ENCODE measurements at regions not wholly inside any gene's neighbourhood (a gene's known extent, or its start where the extent isn't known, plus 50 kb on each side); places are given as distances from the start of the nearest gene placed in this dataset.

DNA sequence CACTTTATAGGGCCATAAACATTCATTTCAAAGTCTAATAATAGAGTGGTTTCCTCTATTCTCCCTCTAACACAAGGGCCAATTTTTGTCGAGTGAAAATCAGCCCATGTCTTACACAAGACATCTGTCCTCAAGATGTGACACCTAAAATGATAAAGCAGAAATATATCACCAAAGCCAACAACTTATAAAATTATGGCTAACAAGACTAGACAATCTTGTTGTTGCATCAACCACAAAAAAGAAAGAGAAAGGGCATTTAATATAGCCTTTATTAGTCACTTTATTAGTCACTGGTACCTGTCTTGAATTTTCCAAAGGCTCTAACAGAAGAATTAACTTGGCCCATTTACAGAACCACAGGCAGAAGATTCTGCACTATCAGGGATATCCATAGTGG lies 161.6 kb downstream of the SMIM20 start:
- TF ChIP-seq, protein P1, sequence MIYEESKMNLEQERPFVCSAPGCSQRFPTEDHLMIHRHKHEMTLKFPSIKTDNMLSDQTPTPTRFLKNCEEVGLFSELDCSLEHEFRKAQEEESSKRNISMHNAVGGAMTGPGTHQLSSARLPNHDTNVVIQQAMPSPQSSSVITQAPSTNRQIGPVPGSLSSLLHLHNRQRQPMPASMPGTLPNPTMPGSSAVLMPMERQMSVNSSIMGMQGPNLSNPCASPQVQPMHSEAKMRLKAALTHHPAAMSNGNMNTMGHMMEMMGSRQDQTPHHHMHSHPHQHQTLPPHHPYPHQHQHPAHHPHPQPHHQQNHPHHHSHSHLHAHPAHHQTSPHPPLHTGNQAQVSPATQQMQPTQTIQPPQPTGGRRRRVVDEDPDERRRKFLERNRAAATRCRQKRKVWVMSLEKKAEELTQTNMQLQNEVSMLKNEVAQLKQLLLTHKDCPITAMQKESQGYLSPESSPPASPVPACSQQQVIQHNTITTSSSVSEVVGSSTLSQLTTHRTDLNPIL (CRISPR knock-in tag; IDR thresholded peaks at IDR 0.05; ENCODE audit: low read depth) = no peak
- TF ChIP-seq PPARA (CRISPR knock-in tag; IDR thresholded peaks at IDR 0.05; ENCODE audit: borderline replicate concordance) = no peak
- no peak for TF ChIP-seq ZFP3 (CRISPR knock-in tag; IDR thresholded peaks at IDR 0.05)
- no peak for TF ChIP-seq RARB (CRISPR knock-in tag; IDR thresholded peaks at IDR 0.05)
- no peak for TF ChIP-seq ESRRG (CRISPR knock-in tag; IDR thresholded peaks at IDR 0.05)
- no peak for TF ChIP-seq ISL1 (CRISPR knock-in tag; IDR thresholded peaks at IDR 0.05)
- TF ChIP-seq CSDC2 (CRISPR knock-in tag; IDR thresholded peaks at IDR 0.05) = no peak
- TF ChIP-seq ZFP30 (CRISPR knock-in tag; IDR thresholded peaks at IDR 0.05) = no peak
